GM12878 (cell line): ENCODE measurements at regions not wholly inside any gene's neighbourhood (a gene's known extent, or its start where the extent isn't known, plus 50 kb on each side); places are given as distances from the start of the nearest gene placed in this dataset.
A peak's percentile ranks its signal among the peaks of the same experiment; 100 is the strongest.

ENCODE experiments used
- ATAC-seq: fragments of 200-7000 bp; cut with Tn5 transposase; 3 replicates; pipeline ENCODE4 v1.9.1; 2020; ENCODE audit warnings: mild to moderate bottlenecking, moderate library complexity
- BruUV-seq: library from RNA; stranded (reverse); fragments of 400-500 nt; replicated peaks from 2 replicates; lab custom pipeline; 2021; lab: Mats Ljungman, UMichigan
- CTCF ChIA-PET: fragments of 300-600 bp; sonication (Branson Sonifier 250); formaldehyde crosslinking; extraction: SDS; loops from one replicate; lab custom pipeline; 2021; ENCODE audit warnings: inconsistent platforms; lab: Yijun Ruan, JAX
- POLR2A ChIA-PET: fragments of 350-600 bp; formaldehyde crosslinking; extraction: SDS; loops from one replicate; lab custom pipeline; 2021; ENCODE audit warnings: inconsistent platforms; lab: Charles Lee
- RAD21 ChIA-PET: fragments of 300-600 bp; sonication (Branson Sonifier 250); formaldehyde crosslinking; loops from one replicate; lab custom pipeline; 2023; ENCODE audit warnings: antibody characterized with exemption; ENCODE audit not compliant: unreplicated experiment; lab: Charles Lee
- SMC1A ChIA-PET: fragments of 300-600 bp; sonication (Branson Sonifier 250); formaldehyde crosslinking; loops from one replicate; lab custom pipeline; 2023; ENCODE audit not compliant: unreplicated experiment, uncharacterized antibody; lab: Charles Lee
- DNase-seq: peaks from one replicate; pipeline ENCODE4 v3.0.0-alpha.2; 2011; ENCODE audit warnings: low read depth, low spot score
- FAIRE-seq: peaks from 3 replicates; lab custom pipeline; 2011; peaks lifted over from hg19 to GRCh38; lab: Jason Lieb, UNC
- H2AFZ ChIP-seq: 2 replicates; pipeline ENCODE4 v1.6.0; 2011; ENCODE audit warnings: low read depth, low read length, control low read depth; ENCODE audit not compliant: control insufficient read depth
- H3K27ac ChIP-seq: 2 replicates; pipeline ENCODE4 v1.5.1; 2011; ENCODE audit warnings: control low read depth; ENCODE audit not compliant: control insufficient read depth, insufficient read depth
- H3K27me3 ChIP-seq, 2 experiments: replicated peaks in 1 of 2; 2 replicates each; pipeline versions ENCODE4 v1.6.0 to v1.6.1; 2011; ENCODE audit warnings: low read length in 1 of 2; ENCODE audit not compliant: control insufficient read depth in 2 of 2, insufficient read depth in 2 of 2
- H3K36me3 ChIP-seq, 2 experiments: 2 replicates each; pipeline ENCODE4 v1.5.1; 2011; ENCODE audit warnings: low read length in 1 of 2; ENCODE audit not compliant: control insufficient read depth in 2 of 2, insufficient read depth in 2 of 2
- H3K4me1 ChIP-seq: 2 replicates; pipeline ENCODE4 v1.6.1; 2011; ENCODE audit warnings: mild to moderate bottlenecking, low read length, moderate library complexity, mixed read lengths; ENCODE audit not compliant: control insufficient read depth, insufficient read depth
- H3K4me2 ChIP-seq: 2 replicates; pipeline ENCODE4 v1.6.0; 2011; ENCODE audit warnings: control low read depth; ENCODE audit not compliant: control insufficient read depth, insufficient read depth
- H3K4me3 ChIP-seq: fragments of 200-600 bp; sonication (generic); 2 replicates; pipeline ENCODE4 v1.5.1; 2016
- H3K79me2 ChIP-seq: 2 replicates; pipeline ENCODE4 v1.6.0; 2011; ENCODE audit warnings: low read length; ENCODE audit not compliant: control insufficient read depth, insufficient read depth
- H3K9ac ChIP-seq: 2 replicates; pipeline ENCODE4 v1.8.0; 2011; ENCODE audit warnings: low read length, control low read depth, mixed read lengths; ENCODE audit not compliant: control insufficient read depth, insufficient read depth
- H3K9me3 ChIP-seq: replicated peaks from 3 replicates; pipeline ENCODE4 v1.5.1; 2011; ENCODE audit warnings: mild to moderate bottlenecking, low read length; ENCODE audit not compliant: control insufficient read depth, insufficient read depth
- H4K20me1 ChIP-seq: 2 replicates; pipeline ENCODE4 v1.6.0; 2011; ENCODE audit not compliant: control insufficient read depth, insufficient read depth
- BACH1 ChIP-seq: fragments of 450-650 bp; IDR thresholded peaks from 2 replicates; pipeline ENCODE4 v1.6.1; 2017; ENCODE audit warnings: mild to moderate bottlenecking, borderline replicate concordance
- BMI1 ChIP-seq: fragments of 450-650 bp; IDR thresholded peaks from 2 replicates; pipeline ENCODE4 v1.6.1; 2016; ENCODE audit warnings: mild to moderate bottlenecking, moderate library complexity, borderline replicate concordance
- CEBPB ChIP-seq, 2 experiments: fragments of 150-350 bp in 1 of 2; IDR thresholded peaks; 2 replicates each; pipeline ENCODE4 v1.6.1; 2012 to 2014; ENCODE audit warnings: low read depth in 2 of 2, low read length in 2 of 2, borderline replicate concordance in 1 of 2, inconsistent platforms in 1 of 2
- FOXK2 ChIP-seq: fragments of 450-650 bp; IDR thresholded peaks from 2 replicates; pipeline ENCODE4 v1.6.1; 2017; ENCODE audit warnings: mild to moderate bottlenecking, moderate library complexity
- HDAC6 ChIP-seq: fragments of 200-600 bp; sonication (generic); IDR thresholded peaks from one replicate; pipeline ENCODE4 v1.8.0; 2017; ENCODE audit warnings: antibody characterized with exemption; ENCODE audit not compliant: unreplicated experiment
- JUNB ChIP-seq: IDR thresholded peaks from 2 replicates; pipeline ENCODE4 v1.6.1; 2016; ENCODE audit warnings: antibody characterized with exemption, mild to moderate bottlenecking
- NR2C1 ChIP-seq: fragments of 450-650 bp; IDR thresholded peaks from 2 replicates; pipeline ENCODE4 v1.6.1; 2017; ENCODE audit warnings: antibody characterized with exemption, mild to moderate bottlenecking, moderate library complexity
- POLR2A ChIP-seq: IDR thresholded peaks from 2 replicates; pipeline ENCODE4 v1.6.1; 2011; ENCODE audit warnings: low read depth, mild to moderate bottlenecking, low read length
- POLR2AphosphoS2 ChIP-seq: IDR thresholded peaks from 2 replicates; pipeline ENCODE4 v1.6.1; 2011; ENCODE audit warnings: low read depth, mild to moderate bottlenecking, low read length, improper control_type of control experiment, moderate library complexity
- RFX5 ChIP-seq: IDR thresholded peaks from 2 replicates; pipeline ENCODE4 v1.6.1; 2011; ENCODE audit warnings: low read depth, low read length, improper control_type of control experiment
- SIN3A ChIP-seq: IDR thresholded peaks from 2 replicates; pipeline ENCODE4 v1.6.1; 2012; ENCODE audit warnings: low read depth, low read length, improper control_type of control experiment
- TBL1XR1 ChIP-seq: IDR thresholded peaks from 2 replicates; pipeline ENCODE4 v1.6.1; 2012; ENCODE audit warnings: low read depth, low read length, improper control_type of control experiment
- in situ Hi-C: fragments of 300-500 bp; cut with MboI; formaldehyde crosslinking; loops from 9 replicates; pipeline ENCODE4 v1.14.3; 2018; ENCODE audit warnings: mixed read lengths
- intact Hi-C: fragments of 100-400 bp; cut with micrococcal nuclease; formaldehyde crosslinking; loops from one replicate; pipeline ENCODE4 v1.14.2; 2022; ENCODE audit not compliant: unreplicated experiment
- TF ChIP-seq, protein P1 (sequence below): fragments of 450-650 bp; formaldehyde crosslinking; IDR thresholded peaks from 2 replicates; pipeline ENCODE4 v1.5.0; 2022; ENCODE audit warnings: mild to moderate bottlenecking, missing genetic modification characterization
- TF ChIP-seq, protein P2 (sequence below): fragments of 450-650 bp; formaldehyde crosslinking; IDR thresholded peaks from 2 replicates; pipeline ENCODE4 v1.4.0; 2022; ENCODE audit warnings: mild to moderate bottlenecking, moderate library complexity
- TF ChIP-seq, protein P3 (sequence below): IDR thresholded peaks from 2 replicates; pipeline ENCODE4 v1.6.1; 2012; ENCODE audit warnings: low read depth, low read length, improper control_type of control experiment

DNA sequence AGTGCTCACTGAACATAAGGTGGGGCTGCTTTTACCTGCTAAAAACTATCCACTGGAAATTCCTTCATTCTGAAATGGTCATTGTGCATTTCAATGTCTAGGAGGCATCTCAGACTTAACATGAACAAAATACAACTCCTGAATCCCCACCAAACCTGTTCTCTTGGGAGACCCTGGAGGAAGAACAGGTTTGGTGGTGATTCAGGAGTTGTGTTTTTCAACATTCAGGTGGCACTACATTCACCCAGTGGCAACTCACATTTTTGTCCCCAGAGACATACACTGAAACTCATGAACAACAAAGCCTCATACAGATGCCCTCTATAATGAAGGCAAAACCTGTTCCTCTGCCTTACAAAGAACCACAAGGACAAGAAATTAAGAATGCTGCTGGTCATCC is 64.3 kb upstream of the CYP2D6 start:
- TF ChIP-seq SIN3A (no peak), FOXK2 (no peak), RFX5 (no peak), POLR2A (no peak), JUNB (no peak), HDAC6 (no peak), BMI1 (no peak), TBL1XR1 (no peak), BACH1 (no peak), CEBPB (IDR thresholded peaks at IDR 0.05; ENCODE audit: borderline replicate concordance in 1 of 2, low read depth in 2 of 2, low read length in 2 of 2) (no peak), POLR2AphosphoS2 (no peak), NR2C1 (no peak)
- TF ChIP-seq, protein P1, sequence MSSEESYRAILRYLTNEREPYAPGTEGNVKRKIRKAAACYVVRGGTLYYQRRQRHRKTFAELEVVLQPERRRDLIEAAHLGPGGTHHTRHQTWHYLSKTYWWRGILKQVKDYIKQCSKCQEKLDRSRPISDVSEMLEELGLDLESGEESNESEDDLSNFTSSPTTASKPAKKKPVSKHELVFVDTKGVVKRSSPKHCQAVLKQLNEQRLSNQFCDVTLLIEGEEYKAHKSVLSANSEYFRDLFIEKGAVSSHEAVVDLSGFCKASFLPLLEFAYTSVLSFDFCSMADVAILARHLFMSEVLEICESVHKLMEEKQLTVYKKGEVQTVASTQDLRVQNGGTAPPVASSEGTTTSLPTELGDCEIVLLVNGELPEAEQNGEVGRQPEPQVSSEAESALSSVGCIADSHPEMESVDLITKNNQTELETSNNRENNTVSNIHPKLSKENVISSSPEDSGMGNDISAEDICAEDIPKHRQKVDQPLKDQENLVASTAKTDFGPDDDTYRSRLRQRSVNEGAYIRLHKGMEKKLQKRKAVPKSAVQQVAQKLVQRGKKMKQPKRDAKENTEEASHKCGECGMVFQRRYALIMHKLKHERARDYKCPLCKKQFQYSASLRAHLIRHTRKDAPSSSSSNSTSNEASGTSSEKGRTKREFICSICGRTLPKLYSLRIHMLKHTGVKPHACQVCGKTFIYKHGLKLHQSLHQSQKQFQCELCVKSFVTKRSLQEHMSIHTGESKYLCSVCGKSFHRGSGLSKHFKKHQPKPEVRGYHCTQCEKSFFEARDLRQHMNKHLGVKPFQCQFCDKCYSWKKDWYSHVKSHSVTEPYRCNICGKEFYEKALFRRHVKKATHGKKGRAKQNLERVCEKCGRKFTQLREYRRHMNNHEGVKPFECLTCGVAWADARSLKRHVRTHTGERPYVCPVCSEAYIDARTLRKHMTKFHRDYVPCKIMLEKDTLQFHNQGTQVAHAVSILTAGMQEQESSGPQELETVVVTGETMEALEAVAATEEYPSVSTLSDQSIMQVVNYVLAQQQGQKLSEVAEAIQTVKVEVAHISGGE (CRISPR knock-in tag), result no peak
- TF ChIP-seq, protein P2, sequence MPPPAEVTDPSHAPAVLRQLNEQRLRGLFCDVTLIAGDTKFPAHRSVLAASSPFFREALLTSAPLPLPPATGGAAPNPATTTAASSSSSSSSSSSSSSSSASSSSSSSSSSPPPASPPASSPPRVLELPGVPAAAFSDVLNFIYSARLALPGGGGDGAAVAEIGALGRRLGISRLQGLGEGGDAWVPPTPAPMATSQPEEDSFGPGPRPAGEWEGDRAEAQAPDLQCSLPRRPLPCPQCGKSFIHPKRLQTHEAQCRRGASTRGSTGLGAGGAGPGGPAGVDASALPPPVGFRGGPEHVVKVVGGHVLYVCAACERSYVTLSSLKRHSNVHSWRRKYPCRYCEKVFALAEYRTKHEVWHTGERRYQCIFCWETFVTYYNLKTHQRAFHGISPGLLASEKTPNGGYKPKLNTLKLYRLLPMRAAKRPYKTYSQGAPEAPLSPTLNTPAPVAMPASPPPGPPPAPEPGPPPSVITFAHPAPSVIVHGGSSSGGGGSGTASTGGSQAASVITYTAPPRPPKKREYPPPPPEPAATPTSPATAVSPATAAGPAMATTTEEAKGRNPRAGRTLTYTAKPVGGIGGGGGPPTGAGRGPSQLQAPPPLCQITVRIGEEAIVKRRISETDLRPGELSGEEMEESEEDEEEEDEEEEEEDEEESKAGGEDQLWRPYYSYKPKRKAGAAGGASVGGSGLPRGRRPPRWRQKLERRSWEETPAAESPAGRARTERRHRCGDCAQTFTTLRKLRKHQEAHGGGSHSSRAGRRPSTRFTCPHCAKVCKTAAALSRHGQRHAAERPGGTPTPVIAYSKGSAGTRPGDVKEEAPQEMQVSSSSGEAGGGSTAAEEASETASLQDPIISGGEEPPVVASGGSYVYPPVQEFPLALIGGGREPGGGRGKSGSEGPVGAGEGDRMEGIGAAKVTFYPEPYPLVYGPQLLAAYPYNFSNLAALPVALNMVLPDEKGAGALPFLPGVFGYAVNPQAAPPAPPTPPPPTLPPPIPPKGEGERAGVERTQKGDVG (CRISPR knock-in tag), result no peak
- TF ChIP-seq, protein P3, sequence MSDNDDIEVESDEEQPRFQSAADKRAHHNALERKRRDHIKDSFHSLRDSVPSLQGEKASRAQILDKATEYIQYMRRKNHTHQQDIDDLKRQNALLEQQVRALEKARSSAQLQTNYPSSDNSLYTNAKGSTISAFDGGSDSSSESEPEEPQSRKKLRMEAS, result no peak
- POLR2A ChIA-PET, result interaction anchor here (1.2 to 2.1 kb wide), 2 partner anchors 9 to 19 kb away, joined by 3 to 8 read pairs; no protein-coding TSS in a partner anchor
- H3K36me3 ChIP-seq, result 0 out of 4 replicates have a peak, but pooled peaks cover 0 to 1% of the 10 kb centered on the region in 2 experiments
- FAIRE-seq (no peak), DNase-seq (no peak), ATAC-seq (peak; percentile 34; the same call in 2 of the 3 replicates)
- no peaks in the 10 kb centered on the region for H3K27me3 ChIP-seq
- no peak overlapping the region for H2AFZ ChIP-seq
- H3K79me2 ChIP-seq, result peaks cover 44% of the 10 kb centered on the region
- no peak overlapping the region for H3K27ac ChIP-seq
- in situ Hi-C loops, result no loop called here
- H3K4me2 ChIP-seq, result no peak overlapping the region
- BruUV-seq, result no TSS peak
- RAD21 ChIA-PET, result interaction anchor here (1.9 kb wide), 1 partner anchor 22 kb away, joined by 4 read pairs; no protein-coding TSS in a partner anchor
- SMC1A ChIA-PET, result interaction anchor here (1.5 to 4.7 kb wide), 2 partner anchors 9 to 83 kb away, joined by 3 to 34 read pairs; no protein-coding TSS in a partner anchor
- H3K9me3 ChIP-seq, result no peaks in the 10 kb centered on the region
- no peak overlapping the region for H3K9ac ChIP-seq
- CTCF ChIA-PET, result no interaction called here
- no peak overlapping the region for H3K4me3 ChIP-seq
- H4K20me1 ChIP-seq, result no peaks in the 10 kb centered on the region
- peaks cover 3% of the 10 kb centered on the region; the same call in 1 of the 2 replicates for H3K4me1 ChIP-seq
- intact Hi-C loops, result loop anchor here (2.0 kb wide), 1 partner anchor 44 kb away; no protein-coding TSS in a partner anchor
